SHP77 treated with DMSO at 0.1 percent for 48 hours (cell line): ENCODE measurements at regions not wholly inside any gene's neighbourhood (a gene's known extent, or its start where the extent isn't known, plus 50 kb on each side); places are given as distances from the start of the nearest gene placed in this dataset.

Experiments used
- DNase-seq: peaks from one replicate; lab custom pipeline; 2025; lab: John Stamatoyannopoulos, UW

- no peak for DNase-seq
Observed at GRCh38 chr11:119885067-119885466, 156.1 kb upstream of the NECTIN1 start.

- DNase-seq, result no peak
Observed at GRCh38 chr11:119882316-119882715, 153.3 kb upstream of the NECTIN1 start.

GRCh38 chr11:119880873-119881272, 151.9 kb upstream of the NECTIN1 start:
- no peak for DNase-seq

GRCh38 chr11:119880143-119880542, 151.1 kb upstream of the NECTIN1 start:
- no peak for DNase-seq

GRCh38 chr11:119878990-119879389, 150.0 kb upstream of the NECTIN1 start:
- DNase-seq, result no peak

- DNase-seq, result no peak
Observed at GRCh38 chr11:119876841-119877240, 147.8 kb upstream of the NECTIN1 start.

- DNase-seq, result no peak
Observed at GRCh38 chr11:119875841-119876600, 147.0 kb upstream of the NECTIN1 start.

GRCh38 chr11:119874660-119875238, 145.7 kb upstream of the NECTIN1 start:
- DNase-seq, result no peak

- no peak for DNase-seq
Observed at GRCh38 chr11:119873761-119874421, 144.9 kb upstream of the NECTIN1 start.

- no peak for DNase-seq
Observed at GRCh38 chr11:119872611-119873310, 143.8 kb upstream of the NECTIN1 start.

GRCh38 chr11:119865661-119866156, 136.7 kb upstream of the NECTIN1 start:
- no peak for DNase-seq

GRCh38 chr11:119864836-119865235, 135.8 kb upstream of the NECTIN1 start:
- no peak for DNase-seq

GRCh38 chr11:119863851-119864601, 135.0 kb upstream of the NECTIN1 start:
- DNase-seq, result no peak

GRCh38 chr11:119863236-119863635, 134.2 kb upstream of the NECTIN1 start:
- no peak for DNase-seq

- DNase-seq, result no peak
Observed at GRCh38 chr11:119861160-119861559, 132.2 kb upstream of the NECTIN1 start.

GRCh38 chr11:119860561-119861094, 131.6 kb upstream of the NECTIN1 start:
- DNase-seq, result no peak

GRCh38 chr11:119859684-119860083, 130.7 kb upstream of the NECTIN1 start:
- no peak for DNase-seq

GRCh38 chr11:119858288-119858687, 129.3 kb upstream of the NECTIN1 start:
- no peak for DNase-seq

GRCh38 chr11:119856681-119857485, 127.9 kb upstream of the NECTIN1 start:
- DNase-seq, result no peak

- DNase-seq, result no peak
Observed at GRCh38 chr11:119855066-119855465, 126.1 kb upstream of the NECTIN1 start.

- no peak for DNase-seq
Observed at GRCh38 chr11:119854521-119854920, 125.5 kb upstream of the NECTIN1 start.
